OCI-LY1 (cell line): ENCODE measurements at regions not wholly inside any gene's neighbourhood (a gene's known extent, or its start where the extent isn't known, plus 50 kb on each side); places are given as distances from the start of the nearest gene placed in this dataset.

Experiments
- H2AFZ ChIP-seq: fragments of 200-600 bp; sonication (generic), shearing (Covaris generic); 2 replicates; pipeline ENCODE4 v1.6.0; 2014; ENCODE audit warnings: antibody characterized with exemption, mild to moderate bottlenecking, low read length
- H3F3A ChIP-seq: fragments of 200-600 bp; sonication (generic), shearing (Covaris generic); 2 replicates; pipeline ENCODE4 v1.6.0; 2014; ENCODE audit warnings: mild to moderate bottlenecking, antibody characterized with exemption, low read length, moderate library complexity; ENCODE audit not compliant: insufficient read depth
- H3K27ac ChIP-seq: fragments of 200-600 bp; sonication (generic); 2 replicates; pipeline ENCODE4 v1.5.1; 2014; ENCODE audit warnings: low read length, mixed run types, mild to moderate bottlenecking, low read depth; ENCODE audit not compliant: poor library complexity, severe bottlenecking
- H3K27me3 ChIP-seq: fragments of 200-600 bp; sonication (generic); 2 replicates; pipeline ENCODE4 v1.6.0; 2014; ENCODE audit warnings: antibody characterized with exemption, mild to moderate bottlenecking, low read length, moderate library complexity; ENCODE audit not compliant: insufficient read depth
- H3K36me3 ChIP-seq: fragments of 200-600 bp; sonication (generic); 2 replicates; pipeline ENCODE4 v1.6.1; 2014; ENCODE audit warnings: mild to moderate bottlenecking, antibody characterized with exemption, low read length, moderate library complexity, mixed read lengths; ENCODE audit not compliant: insufficient read depth
- H3K4me1 ChIP-seq: fragments of 200-600 bp; sonication (generic); 2 replicates; pipeline ENCODE4 v1.5.1; 2014; ENCODE audit warnings: mild to moderate bottlenecking, low read length, moderate library complexity; ENCODE audit not compliant: insufficient read depth, severe bottlenecking
- H3K4me2 ChIP-seq: fragments of 200-600 bp; sonication (generic), shearing (Covaris generic); 2 replicates; pipeline ENCODE4 v1.6.1; 2014; ENCODE audit warnings: low read length
- H3K4me3 ChIP-seq: fragments of 200-600 bp; sonication (generic); 2 replicates; pipeline ENCODE4 v1.5.1; 2014; ENCODE audit warnings: low read length, low read depth, mild to moderate bottlenecking, mixed read lengths; ENCODE audit not compliant: poor library complexity, severe bottlenecking
- H3K79me2 ChIP-seq: fragments of 200-600 bp; shearing (Covaris generic); 2 replicates; pipeline ENCODE4 v1.6.1; 2016; ENCODE audit warnings: mixed run types, low read length, mixed read lengths; ENCODE audit not compliant: insufficient read depth
- H3K9ac ChIP-seq: fragments of 200-600 bp; sonication (generic), shearing (Covaris generic); 2 replicates; pipeline ENCODE4 v1.6.1; 2014; ENCODE audit warnings: mild to moderate bottlenecking, low read length, mixed read lengths
- H3K9me2 ChIP-seq: fragments of 200-600 bp; sonication (generic), shearing (Covaris generic); 2 replicates; pipeline ENCODE4 v1.6.1; 2014; ENCODE audit warnings: low read depth, mild to moderate bottlenecking, low read length, mixed read lengths
- H3K9me3 ChIP-seq: fragments of 200-600 bp; shearing (Covaris generic); 2 replicates; pipeline ENCODE4 v1.6.1; 2014; ENCODE audit warnings: low read length, mixed read lengths
- H4K20me1 ChIP-seq: fragments of 200-600 bp; sonication (generic), shearing (Covaris generic); 2 replicates; pipeline ENCODE4 v1.6.0; 2016; ENCODE audit warnings: mild to moderate bottlenecking, low read length; ENCODE audit not compliant: insufficient read depth
- CTCF ChIP-seq: fragments of 200-600 bp; sonication (generic), shearing (Covaris generic); IDR thresholded peaks from 2 replicates; pipeline ENCODE4 v1.5.1; 2017; ENCODE audit warnings: mild to moderate bottlenecking, antibody characterized with exemption, low read length, moderate library complexity, mixed read lengths
- EZH2 ChIP-seq: fragments of 200-600 bp; sonication (generic), shearing (Covaris generic); IDR thresholded peaks from 2 replicates; pipeline ENCODE4 v1.8.0; 2017; ENCODE audit warnings: borderline replicate concordance, mixed run types, mild to moderate bottlenecking, antibody characterized with exemption, low read length, moderate library complexity, mixed read lengths

- no peaks in the 10 kb centered on the region for H3F3A ChIP-seq
- TF ChIP-seq CTCF (no peak), EZH2 (no peak)
- H3K9me2 ChIP-seq, result no peaks in the 10 kb centered on the region
- H2AFZ ChIP-seq, result no peak overlapping the region
- no peaks in the 10 kb centered on the region for H3K9me3 ChIP-seq
- no peak overlapping the region for H3K4me3 ChIP-seq
- no peaks in the 10 kb centered on the region for H4K20me1 ChIP-seq
- no peaks in the 10 kb centered on the region for H3K79me2 ChIP-seq
- no peak overlapping the region for H3K9ac ChIP-seq
- H3K4me2 ChIP-seq, result no peak overlapping the region
- H3K36me3 ChIP-seq, result no peaks in the 10 kb centered on the region
- H3K4me1 ChIP-seq, result no peaks in the 10 kb centered on the region
- no peaks in the 10 kb centered on the region for H3K27me3 ChIP-seq
- no peak overlapping the region for H3K27ac ChIP-seq
Measured at GRCh38 chr20:17141568-17141967, 85.3 kb upstream of the PCSK2 start.

GRCh38 chr20:17142666-17143065 is 84.2 kb upstream of the PCSK2 start:
- Histone ChIP-seq H3K36me3 (no peaks in the 10 kb centered on the region), H4K20me1 (no peaks in the 10 kb centered on the region), H3F3A (no peaks in the 10 kb centered on the region), H3K4me1 (no peaks in the 10 kb centered on the region), H3K9me2 (no peaks in the 10 kb centered on the region), H3K9ac (no peak overlapping the region), H3K4me2 (no peak overlapping the region), H3K79me2 (no peaks in the 10 kb centered on the region), H2AFZ (no peak overlapping the region), H3K9me3 (no peaks in the 10 kb centered on the region), H3K27ac (no peak overlapping the region), H3K4me3 (no peak overlapping the region), H3K27me3 (no peaks in the 10 kb centered on the region)
- TF ChIP-seq EZH2 (no peak), CTCF (no peak)

GRCh38 chr20:17150858-17151257 is 76.0 kb upstream of the PCSK2 start:
- Histone ChIP-seq H3K9me2 (no peaks in the 10 kb centered on the region), H4K20me1 (no peaks in the 10 kb centered on the region), H3K4me2 (no peak overlapping the region), H3K36me3 (no peaks in the 10 kb centered on the region), H3K79me2 (no peaks in the 10 kb centered on the region), H3K27me3 (no peaks in the 10 kb centered on the region), H3K4me1 (no peaks in the 10 kb centered on the region), H3K4me3 (no peak overlapping the region), H3F3A (no peaks in the 10 kb centered on the region), H3K27ac (no peak overlapping the region), H3K9ac (no peak overlapping the region), H3K9me3 (no peaks in the 10 kb centered on the region), H2AFZ (no peak overlapping the region)
- no peak for TF ChIP-seq EZH2
- no peak for TF ChIP-seq CTCF
